Rectal smooth muscle tissue (tissue), 1 donor: ENCODE measurements at regions not wholly inside any gene's neighbourhood (a gene's known extent, or its start where the extent isn't known, plus 50 kb on each side); places are given as distances from the start of the nearest gene placed in this dataset.

Experiments
- H3K27ac ChIP-seq: one replicate; pipeline ENCODE4 v1.7.0; 2013; ENCODE audit warnings: low read depth, low read length, inconsistent platforms
- H3K27me3 ChIP-seq: one replicate; pipeline ENCODE4 v1.7.0; 2013; ENCODE audit warnings: low read length; ENCODE audit not compliant: control insufficient read depth, insufficient read depth
- H3K36me3 ChIP-seq: one replicate; pipeline ENCODE4 v1.7.0; 2013; ENCODE audit warnings: low read length; ENCODE audit not compliant: control insufficient read depth, insufficient read depth
- H3K4me1 ChIP-seq: one replicate; pipeline ENCODE4 v1.7.0; 2013; ENCODE audit warnings: low read length; ENCODE audit not compliant: control insufficient read depth, insufficient read depth
- H3K4me3 ChIP-seq: one replicate; pipeline ENCODE4 v1.7.0; 2013; ENCODE audit warnings: low read length
- H3K9ac ChIP-seq: one replicate; pipeline ENCODE4 v1.7.0; 2013; ENCODE audit warnings: low read length

GRCh38 chr13:39185326-39185725 is 147.1 kb downstream of the NHLRC3 start:
- Histone ChIP-seq H3K27me3 (no peaks in the 10 kb centered on the region), H3K9ac (no peak overlapping the region), H3K36me3 (no peaks in the 10 kb centered on the region), H3K4me1 (peaks cover 3% of the 10 kb centered on the region), H3K27ac (peak overlapping the region; percentile 7), H3K4me3 (no peak overlapping the region)

- Histone ChIP-seq H3K36me3 (no peaks in the 10 kb centered on the region), H3K4me3 (no peak overlapping the region), H3K9ac (no peak overlapping the region), H3K4me1 (peaks cover 3% of the 10 kb centered on the region), H3K27ac (no peak overlapping the region), H3K27me3 (no peaks in the 10 kb centered on the region)
Measured at GRCh38 chr13:39186205-39186875, 148.1 kb downstream of the NHLRC3 start.

GRCh38 chr13:39189778-39190177 is 151.5 kb downstream of the NHLRC3 start:
- no peak overlapping the region for H3K9ac ChIP-seq
- H3K27me3 ChIP-seq: no peaks in the 10 kb centered on the region
- H3K4me3 ChIP-seq: no peak overlapping the region
- H3K27ac ChIP-seq: no peak overlapping the region
- H3K36me3 ChIP-seq: no peaks in the 10 kb centered on the region
- H3K4me1 ChIP-seq: peaks cover 3% of the 10 kb centered on the region

GRCh38 chr13:39196965-39197646 is 158.8 kb downstream of the NHLRC3 start:
- Histone ChIP-seq H3K4me1 (no peaks in the 10 kb centered on the region), H3K4me3 (no peak overlapping the region), H3K36me3 (no peaks in the 10 kb centered on the region), H3K27me3 (no peaks in the 10 kb centered on the region), H3K9ac (no peak overlapping the region), H3K27ac (no peak overlapping the region)

GRCh38 chr13:39197647-39198007 is 159.4 kb downstream of the NHLRC3 start:
- Histone ChIP-seq H3K4me1 (no peaks in the 10 kb centered on the region), H3K4me3 (no peak overlapping the region), H3K36me3 (no peaks in the 10 kb centered on the region), H3K27me3 (no peaks in the 10 kb centered on the region), H3K9ac (no peak overlapping the region), H3K27ac (no peak overlapping the region)

GRCh38 chr13:39200249-39200910 is 162.1 kb downstream of the NHLRC3 start:
- Histone ChIP-seq H3K4me1 (no peaks in the 10 kb centered on the region), H3K9ac (no peak overlapping the region), H3K27ac (no peak overlapping the region), H3K27me3 (no peaks in the 10 kb centered on the region), H3K36me3 (no peaks in the 10 kb centered on the region), H3K4me3 (no peak overlapping the region)

GRCh38 chr13:39201180-39201579 is 162.9 kb downstream of the NHLRC3 start:
- Histone ChIP-seq H3K27ac (no peak overlapping the region), H3K4me1 (no peaks in the 10 kb centered on the region), H3K36me3 (no peaks in the 10 kb centered on the region), H3K4me3 (no peak overlapping the region), H3K27me3 (no peaks in the 10 kb centered on the region), H3K9ac (no peak overlapping the region)

GRCh38 chr13:39202746-39203145 is 164.5 kb downstream of the NHLRC3 start:
- Histone ChIP-seq H3K4me3 (no peak overlapping the region), H3K27ac (no peak overlapping the region), H3K36me3 (no peaks in the 10 kb centered on the region), H3K27me3 (no peaks in the 10 kb centered on the region), H3K4me1 (no peaks in the 10 kb centered on the region), H3K9ac (no peak overlapping the region)

- no peak overlapping the region for H3K27ac ChIP-seq
- peaks cover 2% of the 10 kb centered on the region for H3K4me1 ChIP-seq
- H3K9ac ChIP-seq: no peak overlapping the region
- H3K4me3 ChIP-seq: no peak overlapping the region
- no peaks in the 10 kb centered on the region for H3K36me3 ChIP-seq
- no peaks in the 10 kb centered on the region for H3K27me3 ChIP-seq
Measured at GRCh38 chr13:39208636-39209035, 170.4 kb downstream of the NHLRC3 start.

- H3K4me1 ChIP-seq: peaks cover 2% of the 10 kb centered on the region
- no peaks in the 10 kb centered on the region for H3K36me3 ChIP-seq
- no peak overlapping the region for H3K27ac ChIP-seq
- H3K27me3 ChIP-seq: no peaks in the 10 kb centered on the region
- no peak overlapping the region for H3K4me3 ChIP-seq
- no peak overlapping the region for H3K9ac ChIP-seq
Measured at GRCh38 chr13:39209731-39210531, 171.7 kb downstream of the NHLRC3 start.

GRCh38 chr13:39210961-39211534 is 172.8 kb downstream of the NHLRC3 start:
- Histone ChIP-seq H3K9ac (no peak overlapping the region), H3K27me3 (no peaks in the 10 kb centered on the region), H3K36me3 (no peaks in the 10 kb centered on the region), H3K4me1 (peaks cover 2% of the 10 kb centered on the region), H3K27ac (no peak overlapping the region), H3K4me3 (no peak overlapping the region)

- no peaks in the 10 kb centered on the region for H3K27me3 ChIP-seq
- H3K4me3 ChIP-seq: no peak overlapping the region
- no peak overlapping the region for H3K9ac ChIP-seq
- no peak overlapping the region for H3K27ac ChIP-seq
- no peaks in the 10 kb centered on the region for H3K36me3 ChIP-seq
- no peaks in the 10 kb centered on the region for H3K4me1 ChIP-seq
Measured at GRCh38 chr13:39215971-39216370, 177.7 kb downstream of the NHLRC3 start.
